SK-N-SH treated with all-trans-retinoic acid at 6 μM for 48 hours (cell line): ENCODE measurements at regions not wholly inside any gene's neighbourhood (a gene's known extent, or its start where the extent isn't known, plus 50 kb on each side); places are given as distances from the start of the nearest gene placed in this dataset.

Experiments
- ATAC-seq: fragments of 200-7000 bp; cut with Tn5 transposase; 3 replicates; pipeline ENCODE4 v1.9.1; 2020; ENCODE audit warnings: mild to moderate bottlenecking, moderate library complexity
- ARNTL ChIP-seq: fragments of 450-650 bp; formaldehyde crosslinking; IDR thresholded peaks from 2 replicates; pipeline ENCODE4 v1.5.0; 2020; ENCODE audit warnings: low read depth, mild to moderate bottlenecking, moderate library complexity, borderline replicate concordance
- BACH2 ChIP-seq: fragments of 250-450 bp; sonication (Bioruptor Pico); IDR thresholded peaks from 2 replicates; pipeline ENCODE4 v1.9.0; 2021; ENCODE audit warnings: mild to moderate bottlenecking, borderline replicate concordance
- CREB5 ChIP-seq: fragments of 250-450 bp; sonication (Bioruptor Pico); IDR thresholded peaks from 2 replicates; pipeline ENCODE4 v1.5.1; 2020; ENCODE audit warnings: low read depth, mild to moderate bottlenecking, moderate library complexity
- CSDC2 ChIP-seq: fragments of 250-450 bp; sonication (Bioruptor Pico); IDR thresholded peaks from 2 replicates; pipeline ENCODE4 v1.5.0; 2020; ENCODE audit warnings: mild to moderate bottlenecking, moderate library complexity
- CSRNP3 ChIP-seq: fragments of 250-450 bp; sonication (Bioruptor Pico); IDR thresholded peaks from 2 replicates; pipeline ENCODE4 v1.5.1; 2021; ENCODE audit warnings: mild to moderate bottlenecking, moderate library complexity
- ESRRG ChIP-seq: fragments of 250-450 bp; sonication (Bioruptor Pico); IDR thresholded peaks from 2 replicates; pipeline ENCODE4 v1.6.1; 2021; ENCODE audit warnings: mild to moderate bottlenecking
- GLIS3 ChIP-seq: fragments of 250-450 bp; sonication (Bioruptor Pico); IDR thresholded peaks from 2 replicates; pipeline ENCODE4 v1.5.0; 2020; ENCODE audit warnings: mild to moderate bottlenecking, moderate library complexity
- ISL1 ChIP-seq: fragments of 250-450 bp; sonication (Bioruptor Pico); IDR thresholded peaks from 2 replicates; pipeline ENCODE4 v2.1.2; 2022; ENCODE audit warnings: mild to moderate bottlenecking, moderate library complexity
- OSR1 ChIP-seq: fragments of 250-450 bp; sonication (Bioruptor Pico); IDR thresholded peaks from 2 replicates; pipeline ENCODE4 v1.8.0; 2022; ENCODE audit warnings: moderate library complexity, mild to moderate bottlenecking, inconsistent platforms
- PATZ1 ChIP-seq: fragments of 250-450 bp; sonication (Bioruptor Pico); IDR thresholded peaks from 2 replicates; pipeline ENCODE4 v1.8.0; 2020; ENCODE audit warnings: mild to moderate bottlenecking, moderate library complexity, borderline replicate concordance
- POU6F1 ChIP-seq: fragments of 250-450 bp; sonication (Bioruptor Pico); IDR thresholded peaks from 2 replicates; pipeline ENCODE4 v1.8.0; 2021; ENCODE audit warnings: low read depth, mild to moderate bottlenecking, moderate library complexity, borderline replicate concordance
- PPARA ChIP-seq: fragments of 250-450 bp; sonication (Bioruptor Pico); IDR thresholded peaks from 2 replicates; pipeline ENCODE4 v1.5.0; 2020; ENCODE audit warnings: mild to moderate bottlenecking, borderline replicate concordance
- RARB ChIP-seq: fragments of 250-450 bp; sonication (Bioruptor Pico); IDR thresholded peaks from 2 replicates; pipeline ENCODE4 v1.8.0; 2021; ENCODE audit warnings: mild to moderate bottlenecking, moderate library complexity
- SNAI2 ChIP-seq: fragments of 250-450 bp; sonication (Bioruptor Pico); IDR thresholded peaks from 2 replicates; pipeline ENCODE4 v1.5.0; 2020; ENCODE audit warnings: mild to moderate bottlenecking, moderate library complexity
- TCF4 ChIP-seq: fragments of 250-450 bp; sonication (Bioruptor Pico); IDR thresholded peaks from 2 replicates; pipeline ENCODE4 v1.8.0; 2021; ENCODE audit warnings: mild to moderate bottlenecking, moderate library complexity, borderline replicate concordance
- TOX ChIP-seq: fragments of 250-450 bp; sonication (Bioruptor Pico); IDR thresholded peaks from 2 replicates; pipeline ENCODE4 v1.8.0; 2021; ENCODE audit warnings: mild to moderate bottlenecking, moderate library complexity, borderline replicate concordance
- TSHZ2 ChIP-seq: fragments of 250-450 bp; sonication (Bioruptor Pico); IDR thresholded peaks from 2 replicates; pipeline ENCODE4 v1.5.0; 2020; ENCODE audit warnings: mild to moderate bottlenecking, moderate library complexity
- ZC3H10 ChIP-seq: fragments of 250-450 bp; sonication (Bioruptor Pico); IDR thresholded peaks from 2 replicates; pipeline ENCODE4 v1.5.1; 2021; ENCODE audit warnings: mild to moderate bottlenecking, moderate library complexity
- ZFP3 ChIP-seq: fragments of 250-450 bp; sonication (Bioruptor Pico); IDR thresholded peaks from 2 replicates; pipeline ENCODE4 v1.5.0; 2020; ENCODE audit warnings: mild to moderate bottlenecking, moderate library complexity
- ZFP30 ChIP-seq: fragments of 450-650 bp; formaldehyde crosslinking; IDR thresholded peaks from 2 replicates; pipeline ENCODE4 v1.5.0; 2022; ENCODE audit warnings: mild to moderate bottlenecking, moderate library complexity
- ZNF565 ChIP-seq: fragments of 450-650 bp; formaldehyde crosslinking; conservative IDR thresholded peaks from 2 replicates; pipeline ENCODE4 v1.5.0; 2020; ENCODE audit warnings: low read depth, mild to moderate bottlenecking, moderate library complexity
- ZNF70 ChIP-seq: fragments of 450-650 bp; formaldehyde crosslinking; IDR thresholded peaks from 2 replicates; pipeline ENCODE4 v1.5.0; 2020; ENCODE audit warnings: mild to moderate bottlenecking, moderate library complexity
- ZNF8 ChIP-seq: fragments of 450-650 bp; formaldehyde crosslinking; IDR thresholded peaks from 2 replicates; pipeline ENCODE4 v1.5.0; 2020; ENCODE audit warnings: mild to moderate bottlenecking, moderate library complexity

GRCh38 chr16:48972236-48972635 is 309.4 kb downstream of the CBLN1 start:
- TF ChIP-seq GLIS3 (CRISPR knock-in tag) (no peak), PATZ1 (CRISPR knock-in tag) (no peak), POU6F1 (CRISPR knock-in tag) (no peak), CSDC2 (no peak), CSRNP3 (no peak), ZC3H10 (CRISPR knock-in tag) (no peak), OSR1 (CRISPR knock-in tag) (no peak), ZFP3 (CRISPR knock-in tag) (no peak), TOX (CRISPR knock-in tag) (no peak), ARNTL (CRISPR knock-in tag) (no peak), BACH2 (no peak)
- TF ChIP-seq, all 23 proteins: peak for 0
- ATAC-seq = no peak

GRCh38 chr16:48971571-48972077 is 310.0 kb downstream of the CBLN1 start:
- TF ChIP-seq GLIS3 (CRISPR knock-in tag) (no peak), OSR1 (CRISPR knock-in tag) (no peak), CSRNP3 (no peak), CSDC2 (no peak), ZNF565 (CRISPR knock-in tag) (no peak), ISL1 (CRISPR knock-in tag) (no peak), ESRRG (CRISPR knock-in tag) (no peak), PPARA (no peak)
- no peak for ATAC-seq

- ATAC-seq = no peak
- no peak for TF ChIP-seq ESRRG (CRISPR knock-in tag)
- no peak for TF ChIP-seq BACH2
- TF ChIP-seq SNAI2 (CRISPR knock-in tag) = no peak
- TF ChIP-seq CSDC2 = no peak
- no peak for TF ChIP-seq GLIS3 (CRISPR knock-in tag)
- TF ChIP-seq PATZ1 (CRISPR knock-in tag) = no peak
- TF ChIP-seq ZFP3 (CRISPR knock-in tag) = no peak
- no peak for TF ChIP-seq TCF4
- no peak for TF ChIP-seq ZFP30 (CRISPR knock-in tag)
- no peak for TF ChIP-seq ZNF70 (CRISPR knock-in tag)
- TF ChIP-seq TSHZ2 (CRISPR knock-in tag) = no peak
- TF ChIP-seq OSR1 (CRISPR knock-in tag) = no peak
- no peak for TF ChIP-seq TOX (CRISPR knock-in tag)
- no peak for TF ChIP-seq RARB
- no peak for TF ChIP-seq CREB5 (CRISPR knock-in tag)
- TF ChIP-seq ARNTL (CRISPR knock-in tag) = no peak
- no peak for TF ChIP-seq ZNF8 (CRISPR knock-in tag)
- no peak for TF ChIP-seq ZC3H10 (CRISPR knock-in tag)
- TF ChIP-seq CSRNP3 = no peak
- TF ChIP-seq, all 23 proteins: peak for 0
These were observed 311.4 kb downstream of the CBLN1 start for GRCh38 chr16:48970216-48970615.
